ENCODE measurements at regions not wholly inside any gene's neighbourhood (a gene's known extent, or its start where the extent isn't known, plus 50 kb on each side); places are given as distances from the start of the nearest gene placed in this dataset.
"Not testable (repeated sequence)": the region's sequence is repeated elsewhere in the genome, so short reads cannot be mapped to it uniquely, and the experiment has no call there.

DNA sequence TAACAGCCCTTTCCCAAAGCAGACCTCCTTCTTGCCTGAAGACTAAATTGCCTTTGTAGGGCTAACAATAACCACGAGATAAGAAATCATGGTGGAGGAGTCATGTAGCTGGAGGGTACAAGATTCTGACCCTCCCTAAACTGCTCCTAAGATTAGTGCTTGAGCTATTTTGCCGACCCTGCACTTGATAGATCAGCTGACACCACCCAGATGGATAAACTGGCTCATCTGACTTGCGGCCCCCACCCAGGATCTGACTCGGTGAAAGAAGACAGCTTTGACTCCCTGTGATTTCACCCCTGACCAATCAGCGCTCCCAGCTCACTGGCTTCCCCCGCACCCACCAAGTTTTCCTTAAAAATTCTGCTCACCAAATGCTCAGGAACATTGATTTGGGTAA lies 57.6 kb upstream of the UNC93A start:
- CTCF ChIA-PET, result interaction anchor here (0.8 kb wide), 1 partner anchor 18 kb away, joined by 3 read pairs; no protein-coding TSS in a partner anchor
- intact Hi-C loops (cut with DNase I, micrococcal nuclease), result no loop called here
- H3K36me3 Mint-ChIP-seq (ENCODE audit: low read depth), result no peaks in the 10 kb centered on the region
- no peaks in the 10 kb centered on the region for H3K9me3 Mint-ChIP-seq (ENCODE audit: low read depth)
- POLR2A ChIA-PET, result no interaction called here
- H3K27ac Mint-ChIP-seq, result no peak overlapping the region
- no peak overlapping the region for H3K4me3 Mint-ChIP-seq
- DNase-seq (no peak), ATAC-seq (no peak)
- no peaks in the 10 kb centered on the region for H3K4me1 Mint-ChIP-seq
- H3K27me3 Mint-ChIP-seq, result peaks cover 21% of the 10 kb centered on the region

GRCh38 chr6:167234576-167234975 lies 56.5 kb upstream of the UNC93A start:
- H3K9me3 Mint-ChIP-seq (ENCODE audit: low read depth); H3K36me3 Mint-ChIP-seq (ENCODE audit: low read depth); intact Hi-C loops (cut with DNase I, micrococcal nuclease); ATAC-seq; POLR2A ChIA-PET; H3K4me1 Mint-ChIP-seq; H3K27ac Mint-ChIP-seq; CTCF ChIA-PET; DNase-seq; H3K4me3 Mint-ChIP-seq: not testable (repeated sequence)
- peaks cover 17% of the 10 kb centered on the region for H3K27me3 Mint-ChIP-seq

- H3K4me1 Mint-ChIP-seq, result no peaks in the 10 kb centered on the region
- H3K9me3 Mint-ChIP-seq (ENCODE audit: low read depth), result no peaks in the 10 kb centered on the region
- intact Hi-C loops (cut with DNase I, micrococcal nuclease), result no loop called here
- POLR2A ChIA-PET, result no interaction called here
- no peak for ATAC-seq
- CTCF ChIA-PET, result no interaction called here
- peaks cover 13% of the 10 kb centered on the region for H3K27me3 Mint-ChIP-seq
- H3K36me3 Mint-ChIP-seq (ENCODE audit: low read depth), result no peaks in the 10 kb centered on the region
- DNase-seq, result no peak
- no peak overlapping the region for H3K27ac Mint-ChIP-seq
- no peak overlapping the region for H3K4me3 Mint-ChIP-seq
Observed at GRCh38 chr6:167235005-167235404, 56.1 kb upstream of the UNC93A start.

DNA sequence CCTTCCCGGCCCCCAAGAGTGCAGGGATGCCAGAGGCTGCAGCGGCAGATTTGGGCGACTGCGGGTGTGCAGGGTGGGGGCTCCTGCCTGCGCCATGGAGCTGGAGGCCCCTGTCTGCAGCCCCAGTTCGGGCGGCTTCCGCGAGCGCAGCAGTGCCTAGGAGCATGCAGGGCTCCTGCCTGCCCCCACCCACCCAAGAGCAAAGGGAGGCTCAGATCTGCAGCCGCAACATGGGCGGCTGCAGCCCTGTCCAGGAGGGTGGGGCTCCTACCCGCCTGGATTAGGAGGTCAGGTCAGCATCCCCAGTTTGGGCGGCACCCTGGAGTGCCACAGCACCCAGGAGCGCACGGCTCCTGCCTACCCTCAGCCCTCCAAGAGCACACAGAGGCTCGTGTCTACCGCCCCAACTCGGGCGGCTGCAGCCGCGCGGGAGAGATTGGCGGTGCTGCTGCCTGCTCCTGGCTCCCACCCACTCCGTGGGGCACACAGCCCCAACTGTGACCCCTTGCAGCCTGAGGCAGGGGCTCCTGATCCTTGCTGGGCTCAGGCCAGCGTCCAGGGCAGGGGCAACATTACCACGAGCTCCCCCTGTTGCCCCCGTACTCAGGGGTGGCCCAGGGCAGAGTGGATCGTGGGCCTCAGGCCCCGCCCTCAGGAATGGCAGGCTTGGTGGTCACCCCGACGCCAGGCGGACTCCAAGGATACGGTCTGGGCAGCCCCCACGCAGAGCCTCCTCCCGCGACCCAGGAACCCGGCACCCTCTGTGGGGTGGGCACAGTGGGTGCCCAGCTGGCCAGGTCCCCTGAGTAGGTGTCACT lies 55.5 kb upstream of the UNC93A start:
- ATAC-seq, result no peak
- no peaks in the 10 kb centered on the region for H3K9me3 Mint-ChIP-seq (ENCODE audit: low read depth)
- no peaks in the 10 kb centered on the region for H3K36me3 Mint-ChIP-seq (ENCODE audit: low read depth)
- ChIA-PET POLR2A (no interaction called here), CTCF (no interaction called here)
- no peak overlapping the region for H3K27ac Mint-ChIP-seq
- no peak overlapping the region for H3K4me3 Mint-ChIP-seq
- no peaks in the 10 kb centered on the region for H3K4me1 Mint-ChIP-seq
- H3K27me3 Mint-ChIP-seq, result peaks cover 13% of the 10 kb centered on the region
- DNase-seq, result no peak
- intact Hi-C loops (cut with DNase I, micrococcal nuclease), result no loop called here

GRCh38 chr6:167236239-167236571 lies 54.9 kb upstream of the UNC93A start:
- H3K4me1 Mint-ChIP-seq, result no peaks in the 10 kb centered on the region
- H3K36me3 Mint-ChIP-seq (ENCODE audit: low read depth), result no peaks in the 10 kb centered on the region
- intact Hi-C loops (cut with DNase I, micrococcal nuclease), result no loop called here
- DNase-seq (no peak), ATAC-seq (no peak)
- ChIA-PET CTCF (no interaction called here), POLR2A (no interaction called here)
- no peak overlapping the region for H3K4me3 Mint-ChIP-seq
- H3K27me3 Mint-ChIP-seq, result peaks cover 11% of the 10 kb centered on the region
- H3K9me3 Mint-ChIP-seq (ENCODE audit: low read depth), result no peaks in the 10 kb centered on the region
- H3K27ac Mint-ChIP-seq, result no peak overlapping the region

GRCh38 chr6:167237438-167238145 lies 53.5 kb upstream of the UNC93A start:
- ATAC-seq (no peak), DNase-seq (no peak)
- Mint-ChIP-seq H3K4me3 (no peak overlapping the region), H3K27me3 (peaks cover 12% of the 10 kb centered on the region), H3K36me3 (ENCODE audit: low read depth) (no peaks in the 10 kb centered on the region), H3K9me3 (ENCODE audit: low read depth) (no peaks in the 10 kb centered on the region), H3K4me1 (no peaks in the 10 kb centered on the region), H3K27ac (no peak overlapping the region)
- intact Hi-C loops (cut with DNase I, micrococcal nuclease), result no loop called here
- CTCF ChIA-PET, result no interaction called here
- POLR2A ChIA-PET, result no interaction called here

DNA sequence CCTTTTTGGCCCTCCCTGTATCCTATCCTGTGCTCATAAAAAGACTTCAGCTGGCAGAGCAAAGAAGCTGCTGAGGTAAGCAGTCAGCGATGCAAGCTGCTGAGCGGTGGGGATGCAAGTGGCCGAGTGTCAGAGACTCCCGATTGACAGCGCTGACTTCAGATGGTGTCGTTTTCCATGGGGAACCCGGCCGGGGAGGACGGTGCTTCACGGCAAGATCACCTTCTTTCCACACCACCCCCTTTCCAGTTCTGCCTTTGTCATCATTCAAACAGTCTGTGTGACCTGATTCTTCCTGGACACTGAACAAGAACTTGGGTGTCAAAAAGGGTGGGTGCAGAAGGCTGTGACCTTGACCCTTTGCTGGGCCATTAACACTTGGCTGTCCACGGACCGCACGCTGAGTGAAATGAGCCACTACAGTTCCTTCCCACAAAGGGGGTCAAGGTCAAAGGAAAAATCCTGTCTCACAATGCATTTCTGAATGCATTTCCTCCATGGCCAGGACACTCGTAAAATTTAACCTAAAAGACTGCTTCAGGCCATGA lies 52.9 kb upstream of the UNC93A start:
- Mint-ChIP-seq H3K9me3 (ENCODE audit: low read depth) (no peaks in the 10 kb centered on the region), H3K27ac (no peak overlapping the region), H3K36me3 (ENCODE audit: low read depth) (no peaks in the 10 kb centered on the region), H3K4me1 (no peaks in the 10 kb centered on the region), H3K4me3 (no peak overlapping the region), H3K27me3 (peaks cover 12% of the 10 kb centered on the region)
- intact Hi-C loops (cut with DNase I, micrococcal nuclease), result no loop called here
- DNase-seq (no peak), ATAC-seq (no peak)
- ChIA-PET CTCF (no interaction called here), POLR2A (no interaction called here)

DNA sequence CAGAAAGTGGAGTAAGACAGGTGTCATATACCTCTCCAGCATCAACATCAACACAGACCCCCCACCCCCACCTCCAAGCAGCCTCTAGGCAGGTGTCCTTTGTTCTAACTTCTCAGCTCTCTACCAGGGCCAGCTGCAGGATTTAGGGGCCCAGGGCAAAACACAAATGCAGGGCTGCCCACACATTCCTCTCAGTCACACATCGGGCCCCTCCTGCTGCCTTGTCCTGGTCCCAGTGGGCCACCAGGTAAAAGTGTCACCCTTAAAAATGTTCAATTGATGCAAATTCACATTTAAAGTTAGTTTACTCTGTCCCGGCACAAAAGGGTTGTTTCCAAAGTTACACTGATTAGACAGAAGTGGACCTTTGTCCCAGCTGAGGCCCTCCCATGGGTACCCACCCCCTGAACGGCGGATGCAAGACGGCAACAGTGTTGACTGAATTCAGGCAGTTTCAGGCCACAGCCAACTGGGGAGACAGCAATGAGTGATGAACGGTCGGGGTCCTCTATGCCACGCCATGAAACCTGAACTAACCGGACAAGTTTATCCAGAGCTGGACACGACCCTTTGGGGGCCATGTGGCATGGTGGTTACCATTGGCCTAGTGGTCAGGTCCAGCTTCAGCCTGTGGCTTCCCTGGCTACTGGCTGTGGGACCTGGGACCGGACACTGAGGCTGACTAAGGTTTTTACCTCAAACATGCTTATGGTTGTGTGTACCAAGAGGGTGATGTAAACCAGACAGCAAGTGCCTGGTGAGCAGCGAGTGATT lies 52.2 kb upstream of the UNC93A start:
- POLR2A ChIA-PET, result no interaction called here
- intact Hi-C loops (cut with DNase I, micrococcal nuclease), result no loop called here
- DNase-seq (no peak), ATAC-seq (no peak)
- no peaks in the 10 kb centered on the region for H3K4me1 Mint-ChIP-seq
- no peak overlapping the region for H3K4me3 Mint-ChIP-seq
- H3K36me3 Mint-ChIP-seq (ENCODE audit: low read depth), result no peaks in the 10 kb centered on the region
- CTCF ChIA-PET, result interaction anchor here (0.7 kb wide), 1 partner anchor 226 kb away, joined by 3 read pairs; no protein-coding TSS in a partner anchor
- no peak overlapping the region for H3K27ac Mint-ChIP-seq
- H3K9me3 Mint-ChIP-seq (ENCODE audit: low read depth), result no peaks in the 10 kb centered on the region
- H3K27me3 Mint-ChIP-seq, result peaks cover 8% of the 10 kb centered on the region

GRCh38 chr6:167239470-167239869 lies 51.6 kb upstream of the UNC93A start:
- H3K4me1 Mint-ChIP-seq; intact Hi-C loops (cut with DNase I, micrococcal nuclease); DNase-seq; H3K27ac Mint-ChIP-seq; H3K36me3 Mint-ChIP-seq (ENCODE audit: low read depth); H3K27me3 Mint-ChIP-seq; H3K9me3 Mint-ChIP-seq (ENCODE audit: low read depth); ATAC-seq; CTCF ChIA-PET; H3K4me3 Mint-ChIP-seq; POLR2A ChIA-PET: not testable (repeated sequence)

GRCh38 chr6:167240034-167240541 lies 51.0 kb upstream of the UNC93A start:
- H3K4me3 Mint-ChIP-seq, result no peak overlapping the region
- ChIA-PET POLR2A (no interaction called here), CTCF (no interaction called here)
- H3K27ac Mint-ChIP-seq, result no peak overlapping the region
- no peaks in the 10 kb centered on the region for H3K4me1 Mint-ChIP-seq
- DNase-seq (no peak), ATAC-seq (no peak)
- H3K9me3 Mint-ChIP-seq (ENCODE audit: low read depth), result no peaks in the 10 kb centered on the region
- H3K27me3 Mint-ChIP-seq, result peaks cover 4% of the 10 kb centered on the region
- H3K36me3 Mint-ChIP-seq (ENCODE audit: low read depth), result no peaks in the 10 kb centered on the region
- intact Hi-C loops (cut with DNase I, micrococcal nuclease), result no loop called here

Measured in activated CD4-positive, alpha-beta T cell treated with anti-CD3 and anti-CD28 coated beads for 36 hours (primary cell).